ENCODE measurements at regions not wholly inside any gene's neighbourhood (a gene's known extent, or its start where the extent isn't known, plus 50 kb on each side); places are given as distances from the start of the nearest gene placed in this dataset.
A peak's percentile ranks its signal among the peaks of the same experiment; 100 is the strongest.
"Not testable (repeated sequence)": the region's sequence is repeated elsewhere in the genome, so short reads cannot be mapped to it uniquely, and the experiment has no call there.

- DNase-seq = peak; percentile 72 to 91
Observed at GRCh38 chr6:134420614-134421181, 102.8 kb upstream of the SGK1 start.

DNA sequence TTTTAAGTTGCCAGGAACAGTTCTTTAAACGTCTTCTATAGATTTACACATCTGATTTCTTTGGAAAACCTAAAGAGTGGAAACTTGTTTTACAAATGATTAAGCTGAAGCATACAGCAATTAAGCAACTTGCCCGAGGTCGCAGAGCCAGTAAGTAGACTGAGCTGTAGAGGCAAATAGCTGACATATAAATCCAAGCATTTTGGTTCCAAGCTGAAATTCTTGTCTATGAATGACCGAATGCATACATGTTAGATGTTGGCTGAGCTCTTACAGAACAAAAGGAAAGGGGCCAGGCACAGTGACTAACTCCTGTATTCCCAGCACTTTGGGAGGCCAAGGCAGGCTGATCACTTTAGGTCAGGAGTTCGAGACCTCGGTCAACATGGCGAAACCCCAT lies 101.8 kb upstream of the SGK1 start:
- DNase-seq = no peak

DNA sequence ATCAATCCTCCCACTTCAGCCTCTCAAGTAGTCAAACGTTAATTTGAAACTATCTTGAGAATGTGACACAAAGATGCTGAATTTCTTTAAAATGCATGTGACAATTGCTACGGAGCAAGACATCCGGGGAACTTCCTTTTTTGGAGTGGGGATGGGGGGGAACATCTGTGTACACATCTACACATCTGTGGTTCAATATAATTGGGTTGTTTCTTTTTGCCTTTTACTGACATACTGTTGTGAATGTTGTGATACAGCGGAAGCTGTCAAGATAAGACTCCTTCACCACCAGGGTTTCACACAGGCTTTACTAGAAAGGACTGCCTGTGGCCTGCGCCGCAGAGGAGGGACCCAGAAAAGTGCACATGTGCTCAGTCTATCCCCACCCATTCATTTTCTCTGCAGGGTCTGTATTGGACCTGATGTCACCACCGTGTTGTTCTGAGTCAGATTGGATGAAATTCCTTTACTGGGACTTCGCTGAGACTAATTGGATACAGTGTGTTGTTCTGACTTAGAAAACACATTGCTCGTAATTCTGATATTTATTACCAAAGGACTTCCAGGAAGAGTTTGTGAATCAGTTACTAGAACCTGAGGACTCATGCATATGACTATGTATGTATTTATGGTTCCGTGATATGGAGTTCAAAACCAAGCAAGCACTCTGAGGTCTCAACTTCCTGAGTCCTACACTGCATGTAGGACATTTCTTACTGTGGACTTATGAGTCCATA lies 98.7 kb upstream of the SGK1 start:
- peak in 1 of 2 experiments; percentile 34 for DNase-seq

DNA sequence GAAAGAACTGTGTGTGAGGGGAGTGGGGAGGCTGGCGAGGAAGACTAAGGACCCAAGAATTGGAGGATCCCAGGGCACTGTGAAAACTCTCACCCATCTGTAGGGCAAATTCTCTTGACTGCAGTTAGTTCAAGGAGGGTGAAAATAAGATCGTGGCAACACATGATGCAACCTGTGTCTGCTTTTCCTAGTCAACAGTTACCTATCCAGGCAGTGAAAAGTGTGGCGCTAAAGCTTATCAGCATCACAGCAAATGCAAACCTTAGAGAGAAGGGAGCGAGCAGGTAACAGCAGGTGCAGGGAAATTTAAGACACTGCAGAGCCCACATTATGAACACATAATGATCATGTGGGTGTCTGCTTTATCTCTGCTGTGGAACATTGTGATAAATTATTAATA lies 97.7 kb upstream of the SGK1 start:
- DNase-seq = no peak

DNA sequence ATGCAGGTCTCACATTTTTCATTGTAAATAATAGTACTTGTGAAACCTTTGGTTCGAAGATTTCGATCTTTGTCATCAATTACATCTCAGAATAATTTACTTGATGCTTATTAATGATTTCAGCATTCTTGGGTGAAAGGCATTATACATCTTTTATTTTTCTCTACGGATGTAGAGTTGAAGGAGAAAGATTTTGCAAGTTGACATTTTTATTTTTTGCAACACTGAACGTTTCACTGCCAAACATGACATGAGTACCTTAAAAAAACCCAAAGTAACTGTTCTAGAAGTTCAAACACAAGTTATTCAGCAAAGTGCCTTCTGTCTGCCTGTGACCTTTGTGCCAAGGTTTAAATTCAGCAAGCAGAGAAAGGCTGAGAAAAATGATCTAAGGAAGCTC lies 97.3 kb upstream of the SGK1 start:
- DNase-seq = no peak

DNA sequence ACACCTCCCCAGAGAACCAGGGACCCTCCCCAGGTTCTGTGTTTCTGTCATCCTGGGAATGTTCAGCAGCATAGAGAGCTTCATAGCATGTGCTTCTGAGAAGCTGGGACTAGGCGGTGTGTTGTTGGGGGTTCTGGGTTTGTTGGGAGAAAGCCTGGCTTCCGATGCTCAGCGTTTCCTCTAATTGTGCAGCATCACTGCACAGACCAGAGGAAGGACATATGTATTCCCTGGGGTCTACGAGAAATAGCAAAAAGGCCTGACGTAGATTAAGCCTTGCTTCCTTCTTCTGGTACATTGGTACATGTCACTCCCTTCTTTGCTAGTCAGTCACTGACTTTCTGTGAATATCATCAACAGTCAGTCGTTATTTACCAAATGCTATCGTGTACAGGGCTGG lies 96.9 kb upstream of the SGK1 start:
- DNase-seq = no peak

- no peak for DNase-seq
Observed at GRCh38 chr6:134413241-134413643, 95.3 kb upstream of the SGK1 start.

DNA sequence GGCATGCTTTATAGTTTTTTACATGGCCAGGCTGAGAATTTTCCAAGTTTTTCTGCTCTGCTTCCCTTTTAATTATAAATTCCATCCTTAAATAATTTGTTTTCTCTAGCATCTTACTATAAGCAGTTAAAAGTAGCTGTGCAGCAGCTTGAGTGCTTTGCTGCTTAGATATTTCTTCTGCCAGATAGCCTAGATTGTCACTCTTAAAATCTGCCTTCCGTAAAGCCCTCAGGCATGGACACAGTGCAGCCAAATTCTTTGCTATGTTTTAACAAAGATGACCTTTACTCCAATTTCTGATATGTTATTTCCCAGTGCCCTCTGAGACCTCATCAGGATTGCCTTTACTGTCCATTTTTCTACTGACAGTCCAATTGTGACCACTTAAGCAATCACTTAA lies 92.6 kb upstream of the SGK1 start:
- DNase-seq = no peak

DNA sequence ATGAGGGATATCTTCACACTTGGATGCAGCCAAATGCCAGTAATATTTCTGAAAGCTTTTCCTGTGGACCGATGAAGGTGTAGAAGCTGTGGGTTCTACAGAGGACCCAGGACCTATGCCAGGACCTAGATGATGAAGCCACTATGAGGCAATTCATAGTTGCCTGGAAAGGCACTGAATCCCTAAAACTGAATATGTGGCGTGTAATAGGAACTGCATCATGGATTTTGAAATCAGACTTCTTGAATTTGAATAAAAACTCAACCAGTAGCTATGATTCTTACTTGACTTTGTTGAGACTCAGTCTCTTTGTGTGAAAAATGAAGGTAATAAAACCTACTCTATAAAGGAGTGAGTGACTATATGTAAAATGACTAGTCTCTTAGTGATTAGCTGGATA lies 89.9 kb upstream of the SGK1 start:
- DNase-seq = no peak

- DNase-seq = no peak
Observed at GRCh38 chr6:134406311-134406710, 88.4 kb upstream of the SGK1 start.

DNA sequence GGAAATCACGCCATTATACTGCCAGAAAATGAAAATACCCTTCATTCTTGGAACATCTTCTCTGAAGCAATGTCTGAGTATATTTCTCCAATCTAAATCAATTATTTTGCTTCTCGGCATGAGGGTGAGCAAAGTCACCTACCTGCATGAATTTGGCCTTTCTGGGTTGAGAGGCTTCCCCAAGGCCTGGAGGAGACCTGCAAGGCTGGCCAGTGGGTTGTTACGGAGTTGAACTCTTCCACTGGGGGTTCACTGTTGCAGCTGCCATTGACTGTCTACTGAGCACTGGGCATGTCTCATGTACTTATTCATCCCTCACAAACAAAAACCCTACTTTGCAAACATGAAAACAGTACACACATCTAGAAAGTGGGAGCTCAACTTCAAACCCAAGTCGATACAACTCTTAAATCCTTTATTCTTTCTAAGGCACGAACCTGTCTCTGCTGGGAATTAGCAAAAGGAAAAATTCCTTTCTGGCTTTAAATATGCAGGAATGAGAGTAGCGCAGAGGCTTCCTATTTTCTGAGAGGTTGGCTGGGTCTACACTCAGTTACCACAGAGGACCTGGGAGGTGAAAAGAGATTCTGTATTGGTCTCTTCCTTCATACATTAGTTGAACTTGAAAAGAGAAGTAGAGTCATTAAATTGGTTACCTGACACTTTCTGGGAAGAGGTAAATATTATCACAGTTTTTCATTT lies 87.6 kb upstream of the SGK1 start:
- no peak for DNase-seq

GRCh38 chr6:134403312-134403711 lies 85.4 kb upstream of the SGK1 start:
- not testable (repeated sequence) for DNase-seq

DNA sequence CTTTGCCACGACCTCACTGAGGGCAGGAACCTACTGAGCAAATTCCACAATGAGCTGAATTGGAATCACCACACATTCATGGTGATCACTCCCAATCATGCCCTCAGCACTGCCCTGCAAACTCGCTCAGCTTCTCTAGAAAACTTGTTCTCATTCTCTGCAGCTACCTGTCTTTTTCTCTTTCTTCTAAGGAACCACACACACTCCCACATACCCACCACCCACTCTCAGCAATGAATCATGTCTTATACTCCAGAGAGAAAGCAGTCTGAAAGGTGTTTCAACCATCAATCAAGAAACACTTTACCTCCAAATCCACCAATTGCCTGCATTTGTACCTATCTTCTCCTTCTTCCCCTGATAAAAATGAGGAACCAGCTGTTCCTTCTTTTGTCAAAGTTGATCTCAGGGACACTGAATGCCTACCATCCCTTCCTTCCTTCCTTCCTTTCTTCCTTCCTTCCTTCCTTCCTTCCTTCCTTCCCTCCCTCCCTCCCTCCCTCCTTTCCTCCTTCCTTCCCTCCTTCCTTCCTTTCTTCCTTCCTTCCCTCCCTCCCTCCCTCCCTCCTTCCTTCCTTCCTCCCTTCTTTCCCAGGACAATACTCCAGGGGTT lies 84.6 kb upstream of the SGK1 start:
- no peak for DNase-seq

GRCh38 chr6:134400941-134401340 lies 83.0 kb upstream of the SGK1 start:
- no peak for DNase-seq

DNA sequence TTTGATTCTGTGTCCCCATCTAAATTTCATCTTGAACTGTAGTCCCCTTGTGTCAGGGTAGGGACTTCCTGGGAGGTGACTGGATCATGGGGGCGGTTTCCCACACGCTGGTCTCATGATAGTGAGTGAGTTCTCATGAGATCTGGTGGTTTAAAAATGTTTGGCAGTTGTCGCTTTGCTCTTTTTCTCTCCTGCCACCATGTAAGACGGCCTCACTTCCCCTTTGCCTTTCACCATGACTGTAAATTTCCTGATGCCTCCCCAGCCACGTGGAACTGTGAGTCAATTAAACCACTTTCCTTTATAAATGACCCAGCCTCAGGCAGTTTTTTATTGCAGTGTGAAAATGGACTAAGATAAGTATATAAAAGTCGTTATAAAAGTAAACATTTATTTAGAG lies 80.5 kb upstream of the SGK1 start:
- DNase-seq = no peak

GRCh38 chr6:134397676-134398075 lies 79.8 kb upstream of the SGK1 start:
- no peak for DNase-seq

DNA sequence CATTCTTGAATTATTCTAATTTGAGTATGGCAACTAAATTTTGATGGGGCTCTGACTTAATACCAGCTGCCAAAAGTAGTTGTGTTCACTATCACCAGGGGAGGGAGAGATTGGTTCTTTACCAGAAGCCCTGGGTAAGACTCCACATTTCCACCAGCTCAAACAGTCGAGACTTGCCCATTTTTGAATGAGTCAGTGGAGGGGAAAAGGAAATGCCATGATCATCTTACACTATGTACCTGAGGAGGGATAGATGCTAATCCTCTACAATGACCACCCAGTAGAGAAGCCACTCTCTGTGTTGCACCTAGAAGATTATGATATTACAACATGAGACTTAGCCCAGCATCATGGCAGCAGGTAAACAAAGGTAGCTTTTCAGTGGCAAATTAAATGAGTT lies 77.0 kb upstream of the SGK1 start:
- no peak for DNase-seq

- DNase-seq = no peak
Observed at GRCh38 chr6:134394208-134394607, 76.3 kb upstream of the SGK1 start.

DNA sequence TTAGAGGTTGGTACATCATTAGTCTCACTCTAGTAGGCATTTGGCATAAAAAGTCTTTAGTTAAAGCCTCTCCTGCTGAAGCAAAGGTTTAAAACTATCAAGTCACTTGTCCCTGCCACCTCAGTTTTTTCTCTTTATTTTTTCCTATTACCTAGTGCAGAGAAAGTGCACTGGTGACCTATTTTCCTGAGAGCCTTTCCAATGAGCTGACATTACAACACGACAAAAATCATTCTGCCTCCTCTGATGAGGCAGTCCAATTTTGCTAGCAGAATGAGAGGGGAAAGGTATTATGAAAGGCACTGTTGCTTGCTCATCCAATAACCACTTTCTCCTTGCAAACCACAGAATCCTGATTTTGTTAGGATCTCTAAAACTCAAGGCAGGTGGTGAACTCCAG lies 73.3 kb upstream of the SGK1 start:
- DNase-seq = no peak

DNA sequence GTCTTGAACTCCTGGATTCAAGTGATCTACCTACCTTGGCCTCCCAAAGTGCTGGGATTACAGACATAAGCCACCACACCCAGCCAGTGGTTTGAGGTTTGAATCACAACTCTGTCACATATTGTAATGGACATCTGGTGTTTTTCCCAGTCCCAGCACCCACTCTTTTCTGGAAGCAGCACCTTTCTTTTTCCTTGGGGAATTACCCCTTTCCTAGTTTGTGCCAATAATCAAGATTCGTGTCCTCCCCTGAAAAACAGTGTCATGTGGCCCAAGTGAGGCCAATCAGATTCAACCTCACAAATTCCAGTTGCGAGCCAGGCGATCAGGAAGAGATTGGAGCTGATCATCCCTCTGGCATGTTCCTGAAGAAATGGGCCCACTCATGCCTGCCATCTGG lies 71.7 kb upstream of the SGK1 start:
- DNase-seq = no peak

GRCh38 chr6:134389129-134389528 lies 71.2 kb upstream of the SGK1 start:
- no peak for DNase-seq

DNA sequence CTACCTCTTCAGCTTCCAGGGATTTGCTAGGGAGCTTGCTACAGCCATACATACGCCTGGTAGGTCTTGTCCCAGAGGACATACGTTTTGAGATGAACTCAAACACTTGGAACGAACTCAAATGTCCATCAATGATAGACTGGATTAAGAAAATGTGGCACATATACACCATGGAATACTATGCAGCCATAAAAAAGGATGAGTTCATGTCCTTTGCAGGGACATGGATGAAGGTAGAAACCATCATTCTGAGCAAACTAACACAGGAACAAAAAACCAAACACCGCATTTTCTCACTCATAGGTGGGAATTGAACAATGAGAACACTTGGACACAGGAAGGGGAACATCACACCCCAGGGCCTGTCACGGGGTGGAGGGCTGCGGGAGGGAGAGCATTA lies 68.6 kb upstream of the SGK1 start:
- not testable (repeated sequence) for DNase-seq

DNA sequence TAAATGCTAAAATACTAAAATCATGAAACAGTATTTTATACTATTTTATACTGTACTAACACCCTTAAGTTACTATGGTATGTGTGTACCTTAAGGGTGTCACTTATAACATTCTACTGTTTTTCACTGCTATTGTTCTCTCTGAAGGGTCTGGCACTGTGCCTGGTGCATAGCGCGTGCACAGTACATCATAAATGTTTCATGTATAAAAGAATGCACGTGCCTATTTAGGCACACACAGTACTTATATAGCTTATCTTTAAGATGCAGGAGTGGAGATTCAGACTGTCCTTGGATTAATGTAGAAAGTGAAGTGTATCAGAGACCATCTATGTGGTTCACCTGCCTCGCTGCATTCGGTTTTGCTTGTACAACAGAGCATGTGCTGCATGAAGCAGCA lies 64.0 kb upstream of the SGK1 start:
- DNase-seq = no peak

DNA sequence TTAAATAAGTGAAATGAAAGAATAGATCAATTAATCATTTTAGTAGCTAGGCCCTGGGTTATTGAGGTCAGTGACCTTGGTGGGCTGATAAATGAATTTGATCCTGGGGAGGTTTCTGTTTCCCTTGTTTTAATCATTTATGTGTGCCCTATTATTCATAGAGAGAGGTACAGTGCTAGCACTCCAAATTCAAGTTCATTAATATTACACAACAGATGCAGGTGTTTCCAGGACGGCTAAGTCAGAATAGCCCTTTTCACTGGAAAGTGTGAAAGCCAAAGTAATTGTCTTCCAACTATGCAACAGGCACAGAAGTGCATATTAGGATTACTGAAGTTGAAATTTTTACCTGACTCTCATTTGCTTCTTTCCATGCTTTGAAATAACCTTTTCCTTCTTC lies 61.7 kb upstream of the SGK1 start:
- DNase-seq = no peak

Measured in SW 1271 (cell line).